Fibroblast of lung (primary cell): ENCODE measurements at regions not wholly inside any gene's neighbourhood (a gene's known extent, or its start where the extent isn't known, plus 50 kb on each side); places are given as distances from the start of the nearest gene placed in this dataset.

Source experiments
- DNase-seq, 2 donors: peaks; one replicate each; pipeline versions ENCODE4 v3.0.0 to v3.0.0-alpha.2; 2010; ENCODE audit warnings: low read depth in 2 of 2
- H2AFZ ChIP-seq: 2 replicates; pipeline ENCODE4 v1.5.1; 2012; ENCODE audit warnings: low read length, control low read depth, inconsistent platforms
- H3K27ac ChIP-seq: 2 replicates; pipeline ENCODE4 v1.5.1; 2011; ENCODE audit warnings: low read length, control low read depth; ENCODE audit not compliant: insufficient read depth
- H3K27me3 ChIP-seq: 2 replicates; pipeline ENCODE4 v1.5.1; 2011; ENCODE audit warnings: mild to moderate bottlenecking, low read length; ENCODE audit not compliant: control insufficient read depth, insufficient read depth
- H3K36me3 ChIP-seq: 2 replicates; pipeline ENCODE4 v1.5.1; 2011; ENCODE audit warnings: low read length; ENCODE audit not compliant: control insufficient read depth, insufficient read depth
- H3K4me1 ChIP-seq: 2 replicates; pipeline ENCODE4 v1.5.1; 2011; ENCODE audit warnings: low read length; ENCODE audit not compliant: control insufficient read depth, insufficient read depth; ENCODE audit errors: extremely low read depth
- H3K4me2 ChIP-seq: 2 replicates; pipeline ENCODE4 v1.5.1; 2011; ENCODE audit warnings: low read length, control low read depth; ENCODE audit not compliant: insufficient read depth; ENCODE audit errors: extremely low read depth
- H3K4me3 ChIP-seq, 4 experiments: fragments of 200-600 bp in 1 of 4; sonication (generic) in 1 of 4; replicated peaks in 1 of 4; 2 replicates each; pipeline ENCODE4 v1.5.1; 2011 to 2016; ENCODE audit warnings: low read length in 4 of 4, low read depth in 3 of 4, mild to moderate bottlenecking in 3 of 4, control low read depth in 2 of 4, inconsistent platforms in 1 of 4, mixed read lengths in 1 of 4; ENCODE audit not compliant: insufficient read depth in 1 of 4; ENCODE audit errors: control extremely low read depth in 1 of 4
- H3K79me2 ChIP-seq: 2 replicates; pipeline ENCODE4 v1.5.1; 2012; ENCODE audit warnings: mild to moderate bottlenecking, low read length, inconsistent platforms; ENCODE audit not compliant: control insufficient read depth, insufficient read depth
- H3K9ac ChIP-seq: 2 replicates; pipeline ENCODE4 v1.5.1; 2011; ENCODE audit warnings: mild to moderate bottlenecking, low read length, control low read depth; ENCODE audit not compliant: insufficient read depth
- H3K9me3 ChIP-seq: 2 replicates; pipeline ENCODE4 v1.5.1; 2012; ENCODE audit warnings: low read depth, low read length; ENCODE audit not compliant: control insufficient read depth, insufficient read depth
- H4K20me1 ChIP-seq: 2 replicates; pipeline ENCODE4 v1.5.1; 2011; ENCODE audit warnings: low read length; ENCODE audit not compliant: control insufficient read depth, insufficient read depth; ENCODE audit errors: extremely low read depth
- EZH2 ChIP-seq: IDR thresholded peaks from 2 replicates; pipeline ENCODE4 v1.5.1; 2012; ENCODE audit warnings: low read length, control low read depth, mild to moderate bottlenecking; ENCODE audit errors: missing control alignments
- TF ChIP-seq, protein P1 (sequence below), 2 donors: IDR thresholded peaks in 1 of 2; conservative IDR thresholded peaks in 1 of 2; 1 replicate in 1 of 2; 2 replicates in 1 of 2; pipeline ENCODE4 v1.5.1; 2011 to 2012; ENCODE audit warnings: low read length in 2 of 2, control low read depth in 1 of 2, inconsistent platforms in 1 of 2, low read depth in 1 of 2, mild to moderate bottlenecking in 1 of 2

DNA sequence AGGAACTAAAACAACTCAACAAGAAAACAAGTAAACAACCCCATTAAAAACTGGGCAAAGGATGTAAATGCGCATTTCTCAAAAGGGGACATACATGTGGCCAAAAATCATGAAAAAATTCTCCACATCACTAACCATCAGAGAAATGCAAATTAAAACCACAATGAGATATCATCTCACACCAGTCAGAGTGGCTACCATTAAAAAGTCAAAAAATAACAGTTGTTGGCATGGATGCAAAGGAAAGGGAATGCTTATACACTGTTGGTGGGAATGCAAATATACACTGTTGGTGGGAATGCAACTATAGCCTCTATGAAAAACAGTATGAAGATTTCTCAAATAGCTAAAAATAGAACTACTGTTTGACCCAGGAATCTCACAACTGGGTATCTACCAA, 60.0 kb upstream of the LANCL2 start:
- no peaks in the 10 kb centered on the region for H4K20me1 ChIP-seq
- peak in 1 of 2 donors; percentile 31 for DNase-seq
- no peaks in the 10 kb centered on the region for H3K36me3 ChIP-seq
- no peak overlapping the region for H3K4me3 ChIP-seq
- no peaks in the 10 kb centered on the region for H3K9me3 ChIP-seq
- no peak overlapping the region for H3K27ac ChIP-seq
- H3K4me2 ChIP-seq, result no peak overlapping the region
- H3K9ac ChIP-seq, result no peak overlapping the region
- no peaks in the 10 kb centered on the region for H3K4me1 ChIP-seq
- no peak overlapping the region for H2AFZ ChIP-seq
- TF ChIP-seq, protein P1, sequence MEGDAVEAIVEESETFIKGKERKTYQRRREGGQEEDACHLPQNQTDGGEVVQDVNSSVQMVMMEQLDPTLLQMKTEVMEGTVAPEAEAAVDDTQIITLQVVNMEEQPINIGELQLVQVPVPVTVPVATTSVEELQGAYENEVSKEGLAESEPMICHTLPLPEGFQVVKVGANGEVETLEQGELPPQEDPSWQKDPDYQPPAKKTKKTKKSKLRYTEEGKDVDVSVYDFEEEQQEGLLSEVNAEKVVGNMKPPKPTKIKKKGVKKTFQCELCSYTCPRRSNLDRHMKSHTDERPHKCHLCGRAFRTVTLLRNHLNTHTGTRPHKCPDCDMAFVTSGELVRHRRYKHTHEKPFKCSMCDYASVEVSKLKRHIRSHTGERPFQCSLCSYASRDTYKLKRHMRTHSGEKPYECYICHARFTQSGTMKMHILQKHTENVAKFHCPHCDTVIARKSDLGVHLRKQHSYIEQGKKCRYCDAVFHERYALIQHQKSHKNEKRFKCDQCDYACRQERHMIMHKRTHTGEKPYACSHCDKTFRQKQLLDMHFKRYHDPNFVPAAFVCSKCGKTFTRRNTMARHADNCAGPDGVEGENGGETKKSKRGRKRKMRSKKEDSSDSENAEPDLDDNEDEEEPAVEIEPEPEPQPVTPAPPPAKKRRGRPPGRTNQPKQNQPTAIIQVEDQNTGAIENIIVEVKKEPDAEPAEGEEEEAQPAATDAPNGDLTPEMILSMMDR (conservative IDR thresholded peaks at IDR 0.05 in 1 of 2, IDR thresholded peaks at IDR 0.05 in 1 of 2; ENCODE audit: low read depth in 1 of 2, low read length in 2 of 2), result no peak
- TF ChIP-seq EZH2, result no peak
- H3K79me2 ChIP-seq, result no peaks in the 10 kb centered on the region
- H3K27me3 ChIP-seq, result peaks cover 6% of the 10 kb centered on the region

DNA sequence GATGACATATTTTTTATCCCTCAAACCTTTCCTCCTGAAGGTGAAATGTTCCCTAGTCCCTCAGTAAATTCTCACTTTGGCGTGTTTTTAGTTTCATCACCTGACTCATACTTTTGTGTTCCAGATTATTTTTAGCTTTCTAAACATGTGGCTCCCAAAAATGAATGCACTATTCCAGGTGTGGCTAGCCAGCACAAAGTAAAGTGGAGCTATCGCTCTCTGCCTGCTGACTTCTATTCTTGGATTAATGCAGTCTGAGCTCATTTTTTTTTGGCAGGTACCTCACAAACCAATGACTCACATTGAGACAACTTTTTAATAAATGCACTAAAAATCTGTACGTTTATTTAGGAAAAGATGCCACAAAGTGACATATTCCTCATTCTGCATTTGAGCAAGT, 58.8 kb upstream of the LANCL2 start:
- H3K4me3 ChIP-seq, result no peak overlapping the region
- no peak for TF ChIP-seq EZH2
- TF ChIP-seq, protein P1 (conservative IDR thresholded peaks at IDR 0.05 in 1 of 2, IDR thresholded peaks at IDR 0.05 in 1 of 2; ENCODE audit: low read depth in 1 of 2, low read length in 2 of 2), result no peak
- H4K20me1 ChIP-seq, result no peaks in the 10 kb centered on the region
- H3K4me2 ChIP-seq, result no peak overlapping the region
- no peak overlapping the region for H2AFZ ChIP-seq
- no peaks in the 10 kb centered on the region for H3K9me3 ChIP-seq
- H3K36me3 ChIP-seq, result no peaks in the 10 kb centered on the region
- no peaks in the 10 kb centered on the region for H3K4me1 ChIP-seq
- no peaks in the 10 kb centered on the region for H3K79me2 ChIP-seq
- DNase-seq, result peak in 1 of 2 donors; percentile 74
- H3K27ac ChIP-seq, result no peak overlapping the region
- peaks cover 6% of the 10 kb centered on the region for H3K27me3 ChIP-seq
- no peak overlapping the region for H3K9ac ChIP-seq

GRCh38 chr7:55307123-55307916, 57.8 kb upstream of the LANCL2 start:
- DNase-seq, result peak in 1 of 2 donors; percentile 37
- Histone ChIP-seq H3K4me3 (no peak overlapping the region), H3K36me3 (no peaks in the 10 kb centered on the region), H4K20me1 (no peaks in the 10 kb centered on the region), H3K79me2 (no peaks in the 10 kb centered on the region), H3K27me3 (peaks cover 4% of the 10 kb centered on the region), H3K9me3 (no peaks in the 10 kb centered on the region), H3K9ac (no peak overlapping the region), H2AFZ (no peak overlapping the region), H3K4me2 (no peak overlapping the region), H3K4me1 (no peaks in the 10 kb centered on the region), H3K27ac (no peak overlapping the region)
- TF ChIP-seq, protein P1 (conservative IDR thresholded peaks at IDR 0.05 in 1 of 2, IDR thresholded peaks at IDR 0.05 in 1 of 2; ENCODE audit: low read depth in 1 of 2, low read length in 2 of 2), result peak in 1 of 2 donors; percentile 10
- no peak for TF ChIP-seq EZH2
